ENCODE measurements at regions not wholly inside any gene's neighbourhood (a gene's known extent, or its start where the extent isn't known, plus 50 kb on each side); places are given as distances from the start of the nearest gene placed in this dataset.

GRCh38 chr9:120177121-120177520 lies 402.8 kb downstream of the CDK5RAP2 start:
- POLR2A ChIA-PET: no interaction called here
- CTCF ChIA-PET: interaction anchor here (1.1 to 1.6 kb wide), 2 partner anchors 10 to 17 kb away, joined by 3 read pairs; no protein-coding TSS in a partner anchor
- no peak for DNase-seq (ENCODE audit: extremely low spot score)
- TF ChIP-seq CTCF (IDR thresholded peaks at IDR 0.05; ENCODE audit: control extremely low read depth, extremely low read depth, low read depth, missing control alignments): no peak

- DNase-seq (ENCODE audit: extremely low spot score): no peak
- POLR2A ChIA-PET: no interaction called here
- TF ChIP-seq CTCF (IDR thresholded peaks at IDR 0.05; ENCODE audit: control extremely low read depth, extremely low read depth, low read depth, missing control alignments): no peak
- CTCF ChIA-PET: interaction anchor here (1.2 kb wide), 1 partner anchor 48 kb away, joined by 3 read pairs; no protein-coding TSS in a partner anchor
These were observed 404.9 kb downstream of the CDK5RAP2 start for GRCh38 chr9:120175031-120175430.

- CTCF ChIA-PET: no interaction called here
- POLR2A ChIA-PET: no interaction called here
- no peak for TF ChIP-seq CTCF (IDR thresholded peaks at IDR 0.05; ENCODE audit: control extremely low read depth, extremely low read depth, low read depth, missing control alignments)
- no peak for DNase-seq (ENCODE audit: extremely low spot score)
These were observed 418.2 kb downstream of the CDK5RAP2 start for GRCh38 chr9:120161776-120162175.

GRCh38 chr9:120158221-120158620 lies 421.7 kb downstream of the CDK5RAP2 start:
- TF ChIP-seq CTCF (IDR thresholded peaks at IDR 0.05; ENCODE audit: control extremely low read depth, extremely low read depth, low read depth, missing control alignments): no peak
- DNase-seq (ENCODE audit: extremely low spot score): no peak
- CTCF ChIA-PET: no interaction called here
- POLR2A ChIA-PET: no interaction called here

- POLR2A ChIA-PET: no interaction called here
- CTCF ChIA-PET: no interaction called here
- no peak for TF ChIP-seq CTCF (IDR thresholded peaks at IDR 0.05; ENCODE audit: control extremely low read depth, extremely low read depth, low read depth, missing control alignments)
- DNase-seq (ENCODE audit: extremely low spot score): no peak
These were observed 423.6 kb downstream of the CDK5RAP2 start for GRCh38 chr9:120156376-120156775.

GRCh38 chr9:120153258-120153657 lies 426.7 kb downstream of the CDK5RAP2 start:
- POLR2A ChIA-PET: no interaction called here
- CTCF ChIA-PET: interaction anchor here (1.1 kb wide), 1 partner anchor 15 kb away, joined by 3 read pairs; no protein-coding TSS in a partner anchor
- TF ChIP-seq CTCF (IDR thresholded peaks at IDR 0.05; ENCODE audit: control extremely low read depth, extremely low read depth, low read depth, missing control alignments): no peak
- no peak for DNase-seq (ENCODE audit: extremely low spot score)

GRCh38 chr9:120152295-120152694 lies 427.7 kb downstream of the CDK5RAP2 start:
- CTCF ChIA-PET: no interaction called here
- no peak for TF ChIP-seq CTCF (IDR thresholded peaks at IDR 0.05; ENCODE audit: control extremely low read depth, extremely low read depth, low read depth, missing control alignments)
- POLR2A ChIA-PET: no interaction called here
- DNase-seq (ENCODE audit: extremely low spot score): no peak
